ENCODE measurements at regions not wholly inside any gene's neighbourhood (a gene's known extent, or its start where the extent isn't known, plus 50 kb on each side); places are given as distances from the start of the nearest gene placed in this dataset.
"Not testable (repeated sequence)": the region's sequence is repeated elsewhere in the genome, so short reads cannot be mapped to it uniquely, and the experiment has no call there.

GRCh38 chr15:24150542-24150941, 463.4 kb upstream of the NDN start:
- no peak for DNase-seq (ENCODE audit: low read depth)

- not testable (repeated sequence) for DNase-seq (ENCODE audit: low read depth)
These were observed 471.2 kb upstream of the NDN start for GRCh38 chr15:24158306-24158705.

GRCh38 chr15:24165512-24165911, 478.4 kb upstream of the NDN start:
- not testable (repeated sequence) for DNase-seq (ENCODE audit: low read depth)

GRCh38 chr15:24202297-24202696, 473.3 kb upstream of the NPAP1 start:
- not testable (repeated sequence) for DNase-seq (ENCODE audit: low read depth)

GRCh38 chr15:24211742-24212476, 463.7 kb upstream of the NPAP1 start:
- DNase-seq (ENCODE audit: low read depth), result not testable (repeated sequence)

- DNase-seq (ENCODE audit: low read depth), result no peak
These were observed 451.8 kb upstream of the NPAP1 start for GRCh38 chr15:24223739-24224138.

GRCh38 chr15:24224161-24224560, 451.4 kb upstream of the NPAP1 start:
- DNase-seq (ENCODE audit: low read depth), result no peak

GRCh38 chr15:24228922-24229321, 446.7 kb upstream of the NPAP1 start:
- DNase-seq (ENCODE audit: low read depth), result not testable (repeated sequence)

GRCh38 chr15:24233134-24233533, 442.4 kb upstream of the NPAP1 start:
- DNase-seq (ENCODE audit: low read depth), result not testable (repeated sequence)

GRCh38 chr15:24240580-24240979, 435.0 kb upstream of the NPAP1 start:
- not testable (repeated sequence) for DNase-seq (ENCODE audit: low read depth)

GRCh38 chr15:24259106-24259505, 416.5 kb upstream of the NPAP1 start:
- not testable (repeated sequence) for DNase-seq (ENCODE audit: low read depth)

GRCh38 chr15:24260407-24260806, 415.2 kb upstream of the NPAP1 start:
- not testable (repeated sequence) for DNase-seq (ENCODE audit: low read depth)

GRCh38 chr15:24260854-24261253, 414.7 kb upstream of the NPAP1 start:
- not testable (repeated sequence) for DNase-seq (ENCODE audit: low read depth)

GRCh38 chr15:24268536-24269165, 406.9 kb upstream of the NPAP1 start:
- DNase-seq (ENCODE audit: low read depth), result not testable (repeated sequence)

- no peak for DNase-seq (ENCODE audit: low read depth)
These were observed 406.4 kb upstream of the NPAP1 start for GRCh38 chr15:24269166-24269571.

GRCh38 chr15:24269923-24270322, 405.7 kb upstream of the NPAP1 start:
- no peak for DNase-seq (ENCODE audit: low read depth)

- not testable (repeated sequence) for DNase-seq (ENCODE audit: low read depth)
These were observed 403.9 kb upstream of the NPAP1 start for GRCh38 chr15:24271496-24272244.

- DNase-seq (ENCODE audit: low read depth), result no peak
These were observed 382.7 kb upstream of the NPAP1 start for GRCh38 chr15:24292837-24293236.

GRCh38 chr15:24300804-24301368, 374.7 kb upstream of the NPAP1 start:
- not testable (repeated sequence) for DNase-seq (ENCODE audit: low read depth)

- not testable (repeated sequence) for DNase-seq (ENCODE audit: low read depth)
These were observed 373.6 kb upstream of the NPAP1 start for GRCh38 chr15:24301999-24302398.

GRCh38 chr15:24304747-24305146, 370.8 kb upstream of the NPAP1 start:
- DNase-seq (ENCODE audit: low read depth), result not testable (repeated sequence)

GRCh38 chr15:24305643-24306042, 369.9 kb upstream of the NPAP1 start:
- DNase-seq (ENCODE audit: low read depth), result not testable (repeated sequence)

Measured in LHCN-M2 (cell line).